Subcutaneous abdominal adipose tissue (tissue), 5 donors: ENCODE measurements at regions not wholly inside any gene's neighbourhood (a gene's known extent, or its start where the extent isn't known, plus 50 kb on each side); places are given as distances from the start of the nearest gene placed in this dataset.

Source experiments
- H3K27ac ChIP-seq: one replicate; pipeline ENCODE4 v1.7.0; 2013; ENCODE audit warnings: low read depth, mild to moderate bottlenecking, inconsistent platforms, low read length, moderate library complexity
- H3K27me3 ChIP-seq, 5 donors: one replicate each; pipeline ENCODE4 v1.7.0; 2013; ENCODE audit warnings: low read length in 5 of 5, inconsistent platforms in 1 of 5; ENCODE audit not compliant: control insufficient read depth in 5 of 5, insufficient read depth in 4 of 5
- H3K36me3 ChIP-seq, 5 donors: one replicate each; pipeline ENCODE4 v1.7.0; 2013; ENCODE audit warnings: low read length in 5 of 5; ENCODE audit not compliant: control insufficient read depth in 5 of 5, insufficient read depth in 5 of 5
- H3K4me1 ChIP-seq, 5 donors: one replicate each; pipeline ENCODE4 v1.7.0; 2013; ENCODE audit warnings: low read length in 5 of 5, mild to moderate bottlenecking in 3 of 5, moderate library complexity in 1 of 5; ENCODE audit not compliant: control insufficient read depth in 5 of 5, insufficient read depth in 5 of 5
- H3K4me3 ChIP-seq, 5 donors: one replicate each; pipeline ENCODE4 v1.7.0; 2013; ENCODE audit warnings: low read length in 5 of 5, low read depth in 1 of 5
- H3K9ac ChIP-seq, 5 donors: one replicate each; pipeline ENCODE4 v1.7.0; 2013; ENCODE audit warnings: low read length in 5 of 5, mild to moderate bottlenecking in 4 of 5, moderate library complexity in 3 of 5
- H3K9me3 ChIP-seq, 5 donors: one replicate each; pipeline ENCODE4 v1.7.0; 2013; ENCODE audit warnings: low read length in 5 of 5; ENCODE audit not compliant: control insufficient read depth in 5 of 5
- donor health status: healthy.
- donor health status: healthy.
- donor health status: healthy.
- donor health status: healthy.
- donor health status: healthy.

GRCh38 chr9:78598120-78598519, 301.2 kb downstream of the PSAT1 start:
- Histone ChIP-seq H3K4me3 (no peak overlapping the region), H3K9me3 (no peaks in the 10 kb centered on the region), H3K4me1 (no peaks in the 10 kb centered on the region), H3K27ac (no peak overlapping the region), H3K9ac (no peak overlapping the region), H3K27me3 (no peaks in the 10 kb centered on the region), H3K36me3 (no peaks in the 10 kb centered on the region)

GRCh38 chr9:78599926-78600325, 303.0 kb downstream of the PSAT1 start:
- Histone ChIP-seq H3K27ac (no peak overlapping the region), H3K9me3 (no peaks in the 10 kb centered on the region), H3K36me3 (no peaks in the 10 kb centered on the region), H3K9ac (no peak overlapping the region), H3K4me3 (no peak overlapping the region), H3K27me3 (no peaks in the 10 kb centered on the region), H3K4me1 (no peaks in the 10 kb centered on the region)

- Histone ChIP-seq H3K27me3 (peaks cover 0 to 6% (median 2%) of the 10 kb centered on the region in 5 donors), H3K9ac (no peak overlapping the region), H3K27ac (no peak overlapping the region), H3K4me3 (no peak overlapping the region), H3K36me3 (no peaks in the 10 kb centered on the region), H3K9me3 (no peaks in the 10 kb centered on the region), H3K4me1 (no peaks in the 10 kb centered on the region)
These were observed 305.1 kb downstream of the PSAT1 start for GRCh38 chr9:78601957-78602565.

- no peaks in the 10 kb centered on the region for H3K9me3 ChIP-seq
- H3K4me1 ChIP-seq, result no peaks in the 10 kb centered on the region
- no peak overlapping the region for H3K27ac ChIP-seq
- peaks cover 0 to 6% (median 2%) of the 10 kb centered on the region in 5 donors for H3K27me3 ChIP-seq
- no peak overlapping the region for H3K4me3 ChIP-seq
- H3K9ac ChIP-seq, result no peak overlapping the region
- H3K36me3 ChIP-seq, result no peaks in the 10 kb centered on the region
These were observed 308.4 kb downstream of the PSAT1 start for GRCh38 chr9:78605041-78606000.

DNA sequence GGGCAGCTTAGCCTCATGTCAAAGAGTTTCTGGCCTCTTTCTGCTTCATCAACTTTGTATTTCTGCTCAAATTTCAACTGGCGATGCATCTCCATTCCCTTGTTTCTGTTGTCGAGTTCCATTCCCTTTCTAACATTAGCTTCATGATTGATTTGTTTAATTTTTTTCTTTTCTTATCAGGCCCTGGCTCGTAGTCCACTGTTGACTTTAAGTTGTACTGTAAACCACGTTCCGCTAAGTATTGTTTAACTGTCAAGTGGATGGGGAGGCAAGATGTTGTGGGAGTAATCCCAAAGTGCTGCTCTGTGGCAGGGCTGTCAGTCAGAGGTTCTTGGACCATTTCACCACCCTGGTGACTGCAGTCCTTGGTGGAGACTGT, 309.1 kb downstream of the PSAT1 start:
- H3K4me1 ChIP-seq, result no peaks in the 10 kb centered on the region
- no peak overlapping the region for H3K9ac ChIP-seq

GRCh38 chr9:78607853-78608252, 310.9 kb downstream of the PSAT1 start:
- H3K27ac ChIP-seq, result no peak overlapping the region
- H3K27me3 ChIP-seq, result peaks cover 0 to 6% (median 2%) of the 10 kb centered on the region in 5 donors
- H3K4me3 ChIP-seq, result no peak overlapping the region
- H3K4me1 ChIP-seq, result no peaks in the 10 kb centered on the region
- no peaks in the 10 kb centered on the region for H3K9me3 ChIP-seq
- H3K9ac ChIP-seq, result no peak overlapping the region
- no peaks in the 10 kb centered on the region for H3K36me3 ChIP-seq

More for the DNA sequence above, 309.1 kb downstream of the PSAT1 start:
- no peaks in the 10 kb centered on the region for H3K36me3 ChIP-seq
- H3K4me3 ChIP-seq, result no peak overlapping the region
- peaks cover 0 to 6% (median 2%) of the 10 kb centered on the region in 5 donors for H3K27me3 ChIP-seq
- no peaks in the 10 kb centered on the region for H3K9me3 ChIP-seq
- H3K27ac ChIP-seq, result no peak overlapping the region

DNA sequence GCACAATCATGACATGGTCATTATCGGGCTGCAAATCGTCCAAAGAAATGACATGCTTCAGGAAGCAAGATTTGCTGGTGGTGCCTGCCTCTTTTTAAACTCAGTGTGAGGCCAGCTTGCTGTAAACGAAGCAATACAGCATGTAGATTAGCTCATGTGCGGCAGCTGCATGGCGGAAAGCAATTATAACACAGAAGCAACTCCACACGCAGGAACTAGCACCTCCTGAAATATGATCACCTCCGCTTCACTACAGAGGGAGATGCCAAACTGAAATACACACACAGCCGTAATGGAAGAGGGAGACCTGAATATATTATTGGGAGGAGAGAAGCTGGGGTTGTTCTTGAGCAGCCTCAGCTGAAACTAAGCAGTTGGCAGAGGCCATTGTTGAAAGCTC, 312.5 kb downstream of the PSAT1 start:
- no peak overlapping the region for H3K9ac ChIP-seq
- H3K27ac ChIP-seq, result no peak overlapping the region
- H3K36me3 ChIP-seq, result no peaks in the 10 kb centered on the region
- H3K4me1 ChIP-seq, result no peaks in the 10 kb centered on the region
- H3K27me3 ChIP-seq, result peaks cover 0 to 6% (median 2%) of the 10 kb centered on the region in 5 donors
- no peaks in the 10 kb centered on the region for H3K9me3 ChIP-seq
- no peak overlapping the region for H3K4me3 ChIP-seq

- H3K36me3 ChIP-seq, result no peaks in the 10 kb centered on the region
- H3K9ac ChIP-seq, result no peak overlapping the region
- peaks cover 0 to 2% (median 0%) of the 10 kb centered on the region in 5 donors for H3K27me3 ChIP-seq
These were observed 315.2 kb downstream of the PSAT1 start for GRCh38 chr9:78612091-78612490.

GRCh38 chr9:78613006-78613405, 316.1 kb downstream of the PSAT1 start:
- H3K4me1 ChIP-seq, result no peaks in the 10 kb centered on the region
- H3K9me3 ChIP-seq, result no peaks in the 10 kb centered on the region
- H3K4me3 ChIP-seq, result no peak overlapping the region
- H3K9ac ChIP-seq, result no peak overlapping the region
- H3K36me3 ChIP-seq, result no peaks in the 10 kb centered on the region
- H3K27ac ChIP-seq, result no peak overlapping the region
- peaks cover 0 to 2% (median 0%) of the 10 kb centered on the region in 5 donors for H3K27me3 ChIP-seq

More at GRCh38 chr9:78612091-78612490, 315.2 kb downstream of the PSAT1 start:
- H3K27ac ChIP-seq, result no peak overlapping the region
- no peaks in the 10 kb centered on the region for H3K4me1 ChIP-seq
- no peaks in the 10 kb centered on the region for H3K9me3 ChIP-seq
- no peak overlapping the region for H3K4me3 ChIP-seq

GRCh38 chr9:78614892-78615291, 318.0 kb downstream of the PSAT1 start:
- Histone ChIP-seq H3K9ac (no peak overlapping the region), H3K27ac (no peak overlapping the region), H3K36me3 (no peaks in the 10 kb centered on the region), H3K27me3 (peaks cover 0 to 2% (median 0%) of the 10 kb centered on the region in 5 donors), H3K4me1 (no peaks in the 10 kb centered on the region), H3K9me3 (no peaks in the 10 kb centered on the region), H3K4me3 (no peak overlapping the region)
